ENCODE measurements at regions not wholly inside any gene's neighbourhood (a gene's known extent, or its start where the extent isn't known, plus 50 kb on each side); places are given as distances from the start of the nearest gene placed in this dataset.

DNA sequence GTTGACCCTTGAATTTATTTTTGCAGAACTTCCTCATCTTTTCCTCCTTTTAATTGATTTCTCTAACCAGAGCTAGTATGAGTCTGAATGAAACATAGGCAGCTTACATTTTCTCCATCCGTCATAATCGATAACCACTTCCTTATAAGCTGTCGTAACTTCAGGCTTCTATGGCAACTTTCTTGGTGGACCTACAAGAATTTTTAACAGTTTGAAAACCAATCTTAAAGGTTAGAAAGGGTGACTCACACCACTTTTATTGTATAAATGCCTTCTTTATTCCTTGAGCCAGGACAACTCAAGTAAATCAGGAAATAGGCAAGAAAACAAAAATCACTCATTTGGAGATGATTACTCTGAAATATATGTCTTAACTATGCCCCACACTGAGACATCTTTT lies 105.7 kb upstream of the KL start:
- DNase-seq (ENCODE audit: low read depth), result no peak

DNA sequence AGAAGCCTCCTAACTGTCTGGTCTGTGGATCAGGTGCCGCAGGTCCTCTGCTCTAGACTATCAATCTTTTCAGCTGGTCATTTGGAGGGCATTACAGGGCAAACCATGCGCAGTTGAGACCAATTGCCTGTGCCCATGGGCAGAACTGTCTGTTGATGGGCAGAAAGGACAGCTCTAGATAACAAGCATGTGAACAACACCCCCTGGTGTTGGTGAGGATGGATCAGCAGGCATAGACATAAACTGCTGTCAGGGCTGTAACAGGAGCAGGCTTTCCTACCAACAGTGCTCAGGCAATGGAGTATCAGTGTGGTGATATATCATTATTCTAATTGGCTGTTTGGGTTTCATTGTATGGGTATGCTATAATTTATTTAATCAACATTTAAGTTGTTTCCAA lies 104.7 kb upstream of the KL start:
- DNase-seq (ENCODE audit: low read depth), result peak; percentile 55

DNA sequence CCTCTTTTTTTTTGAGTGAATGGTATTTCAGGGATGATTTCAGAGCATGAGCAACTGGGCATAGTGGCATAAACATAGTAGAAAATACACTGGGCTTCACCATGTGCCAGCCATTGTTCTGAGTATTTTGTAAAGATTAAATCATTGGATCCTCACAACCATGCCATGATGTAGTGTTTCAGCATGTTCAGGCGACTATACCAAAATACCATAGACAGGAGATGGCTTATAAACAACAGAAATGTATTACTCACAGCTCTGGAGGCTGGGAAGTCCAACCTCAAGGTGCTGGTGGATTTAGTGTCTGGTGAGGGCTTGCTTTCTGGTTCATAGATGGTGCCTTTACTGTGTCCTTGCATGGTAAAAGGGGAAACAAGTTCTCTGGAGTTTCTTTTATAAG lies 101.5 kb upstream of the KL start:
- DNase-seq (ENCODE audit: low read depth), result no peak

DNA sequence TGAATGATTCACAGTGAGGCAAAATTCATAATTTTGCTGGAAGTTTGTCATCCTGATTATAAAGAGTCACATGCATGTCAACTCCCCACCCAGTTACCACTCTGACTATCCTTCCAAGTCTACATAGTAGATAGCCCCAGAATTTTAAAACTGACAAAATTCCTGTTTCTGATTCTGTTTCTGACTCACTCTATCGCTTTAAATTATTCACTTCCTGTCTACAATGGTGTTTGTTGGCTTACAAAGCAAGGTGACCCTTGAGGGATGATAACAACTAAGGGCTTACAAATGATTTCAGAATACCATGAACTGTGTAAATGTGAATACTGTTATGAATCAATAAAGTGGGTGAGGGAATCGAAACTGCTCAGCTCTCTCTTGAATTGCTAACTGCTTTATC lies 98.7 kb upstream of the KL start:
- DNase-seq (ENCODE audit: low read depth), result no peak

DNA sequence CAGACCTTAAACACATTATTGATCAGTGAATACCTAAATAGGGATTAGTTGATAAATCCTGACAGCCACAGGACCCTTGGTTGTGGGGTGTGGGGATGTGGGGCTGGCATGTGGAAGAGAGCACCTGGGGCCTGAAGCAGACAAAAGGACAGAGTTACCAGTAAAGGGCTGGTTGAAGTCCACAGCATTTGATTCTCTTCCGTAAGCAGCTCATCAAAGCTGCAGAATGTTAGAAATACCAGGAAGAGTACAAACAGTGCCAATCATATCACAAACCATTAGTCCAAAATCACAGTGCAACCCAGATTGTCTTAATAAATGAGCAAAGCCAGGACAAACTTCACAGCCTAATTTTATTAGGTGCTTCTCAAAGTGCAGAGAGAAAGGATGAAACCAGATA lies 92.5 kb upstream of the KL start:
- no peak for DNase-seq (ENCODE audit: low read depth)

DNA sequence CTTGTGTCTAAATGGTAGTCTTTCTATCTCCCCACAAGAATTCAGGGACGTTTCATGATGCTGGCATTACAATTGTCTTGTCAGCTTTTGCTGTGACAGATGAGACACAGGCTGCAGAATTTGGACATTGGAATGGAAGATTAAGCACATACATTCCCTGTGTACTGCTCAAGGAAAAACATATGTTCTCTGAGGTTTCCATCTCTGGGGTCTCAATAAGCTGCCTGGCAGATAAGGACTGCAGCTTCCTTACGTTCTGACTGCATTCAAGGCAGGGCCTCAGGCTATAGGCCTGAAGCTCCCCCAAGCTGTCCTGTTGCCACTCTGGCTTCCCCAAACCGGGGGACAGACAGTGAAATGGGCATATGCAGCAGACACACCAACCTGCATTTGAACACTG lies 91.3 kb upstream of the KL start:
- no peak for DNase-seq (ENCODE audit: low read depth)

DNA sequence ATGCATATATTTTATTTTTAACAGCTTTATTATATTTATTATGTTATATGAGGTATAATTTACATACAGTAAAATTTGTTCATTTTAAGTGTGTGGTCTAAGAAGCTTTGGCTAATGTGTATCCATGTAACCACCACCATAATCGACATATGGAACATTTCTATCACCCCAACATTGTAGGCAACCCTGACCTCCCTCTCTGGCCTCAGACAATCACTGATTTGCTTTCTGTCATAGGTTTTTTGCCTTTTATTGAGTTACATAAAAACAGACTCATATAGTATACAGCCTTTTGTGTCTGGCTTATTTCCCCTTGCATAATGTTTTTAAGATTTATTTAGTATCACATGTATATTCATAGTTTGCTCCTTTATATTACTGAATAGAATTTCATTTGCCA lies 90.7 kb upstream of the KL start:
- no peak for DNase-seq (ENCODE audit: low read depth)

DNA sequence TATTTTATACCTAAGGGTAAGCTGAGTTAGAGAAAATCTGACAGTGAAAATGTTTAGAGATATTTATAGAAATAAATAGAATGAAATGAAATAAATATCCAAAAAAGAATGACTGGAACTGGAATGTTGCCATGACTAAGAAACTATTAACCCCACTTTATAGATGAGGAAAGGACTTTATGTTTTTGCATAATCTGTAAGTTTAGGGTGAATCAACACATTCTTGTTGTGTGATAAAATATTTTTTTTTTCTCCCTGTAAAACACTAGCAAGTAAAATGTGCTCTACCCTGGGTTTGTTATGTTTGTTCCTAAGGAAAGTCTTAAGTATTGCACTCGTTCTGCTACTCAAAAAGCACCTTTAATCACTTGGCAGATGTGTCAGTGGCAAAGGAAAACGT lies 83.8 kb upstream of the KL start:
- no peak for DNase-seq (ENCODE audit: low read depth)

DNA sequence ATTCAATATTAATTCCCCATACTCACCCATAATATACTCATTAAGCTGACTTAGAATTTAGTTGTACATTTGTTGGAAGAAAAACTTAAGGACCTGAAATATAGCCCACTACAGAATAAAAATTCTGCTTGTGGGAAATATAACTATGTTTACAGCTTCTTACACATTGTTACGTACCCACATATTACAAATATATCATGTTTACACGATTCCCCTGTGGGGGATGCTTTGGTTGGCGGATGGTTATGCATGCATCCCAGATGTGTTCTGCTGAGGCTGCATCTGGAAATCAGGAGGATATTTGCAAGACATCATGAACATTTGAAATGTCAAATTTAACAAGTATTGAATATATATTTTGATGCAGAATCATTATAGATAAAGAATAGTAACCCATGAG lies 79.5 kb upstream of the KL start:
- no peak for DNase-seq (ENCODE audit: low read depth)

DNA sequence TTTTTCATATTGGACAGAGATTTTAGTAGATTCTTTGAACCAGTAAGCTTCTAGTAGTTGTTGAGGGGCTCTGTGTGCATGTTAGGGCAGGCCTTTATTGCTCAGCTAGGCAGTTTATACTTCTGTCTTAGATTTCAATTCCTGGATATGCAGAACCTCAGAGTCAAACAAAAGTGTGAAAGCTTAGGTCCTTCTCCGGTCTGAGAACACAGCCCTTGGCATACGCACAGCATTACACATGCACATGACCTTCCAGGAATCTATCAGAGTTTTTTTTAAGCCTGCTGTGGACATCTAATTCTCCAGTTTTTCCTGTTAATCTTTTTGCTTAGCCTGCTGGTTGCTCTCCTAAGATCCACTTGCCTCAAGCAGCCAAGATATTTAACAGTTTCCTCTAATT lies 77.9 kb upstream of the KL start:
- no peak for DNase-seq (ENCODE audit: low read depth)

DNA sequence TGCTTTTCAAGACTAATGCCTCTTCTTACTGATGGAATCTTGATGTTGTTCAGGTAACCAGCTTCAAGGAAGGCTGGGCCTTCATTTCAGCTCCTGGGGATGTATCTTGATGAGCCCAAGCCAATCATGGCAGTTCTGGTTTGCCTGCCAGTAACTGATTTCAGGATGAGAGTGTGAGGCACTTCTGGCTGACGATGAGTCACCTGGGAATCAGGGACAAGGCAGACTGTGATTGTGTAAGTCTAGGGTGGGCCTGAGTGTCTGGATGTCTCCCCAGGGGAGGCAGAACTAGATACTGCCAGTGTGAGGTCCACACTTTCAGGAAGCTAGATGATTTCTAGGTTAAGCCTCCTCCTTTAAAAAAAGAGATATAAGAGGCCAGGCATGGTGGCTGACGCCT lies 77.3 kb upstream of the KL start:
- DNase-seq (ENCODE audit: low read depth), result peak; percentile 47

DNA sequence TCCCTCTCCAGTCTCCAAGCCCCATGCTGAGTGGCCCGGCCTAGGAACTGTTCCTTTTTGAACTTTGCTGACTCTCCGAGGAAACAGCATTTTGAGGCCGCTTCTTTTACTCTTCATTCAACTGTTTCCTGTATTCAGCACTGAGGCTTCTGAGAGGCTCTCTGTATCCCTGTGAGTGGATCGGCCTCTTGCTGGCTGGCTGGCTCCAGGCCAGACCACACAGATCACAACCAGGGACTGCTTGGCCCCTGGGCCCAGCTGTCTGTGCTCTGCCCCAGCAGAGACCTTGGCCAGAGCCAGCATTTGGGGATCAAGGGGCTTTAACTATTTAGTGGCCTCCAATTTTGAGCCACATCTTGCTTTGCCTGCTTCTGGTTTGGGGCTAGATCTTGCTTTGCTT lies 75.6 kb upstream of the KL start:
- peak; percentile 70 for DNase-seq (ENCODE audit: low read depth)

DNA sequence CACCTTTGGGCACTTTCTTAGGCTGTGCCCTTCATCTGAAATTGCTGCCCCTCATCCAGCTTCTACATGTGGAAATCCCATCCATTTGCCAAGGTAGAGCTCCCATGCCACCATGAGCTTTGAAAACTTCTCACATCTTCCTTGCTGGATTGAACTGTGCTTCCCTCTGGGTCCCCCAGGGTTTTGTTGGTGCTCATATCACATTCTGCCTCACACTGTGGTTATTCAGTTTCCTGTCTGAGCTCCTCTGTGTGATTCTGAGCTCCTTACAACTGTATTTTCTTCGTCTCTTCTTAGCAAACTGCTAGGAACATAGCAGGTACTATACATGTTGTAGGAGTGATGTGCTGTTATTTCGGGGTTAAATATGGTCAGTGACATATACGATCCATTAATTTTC lies 74.9 kb upstream of the KL start:
- no peak for DNase-seq (ENCODE audit: low read depth)

DNA sequence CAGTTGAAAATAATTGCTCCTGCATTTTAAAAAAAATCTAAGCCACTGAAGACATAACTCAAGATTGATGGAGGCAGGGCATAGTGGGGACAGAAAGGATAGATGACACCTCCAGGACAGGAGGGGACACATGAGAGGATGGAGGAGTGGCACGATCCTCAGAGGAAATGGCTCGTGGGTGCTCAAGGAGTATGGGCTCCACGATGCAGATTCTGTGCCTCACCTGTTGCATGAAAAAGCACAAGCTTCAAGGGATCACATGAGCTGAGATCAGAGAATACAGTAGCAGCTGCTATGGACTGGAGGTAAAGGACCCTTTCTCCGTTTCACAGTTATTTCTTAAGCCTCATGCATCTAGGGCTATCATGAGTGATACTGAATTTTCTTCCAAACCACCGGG lies 69.7 kb upstream of the KL start:
- DNase-seq (ENCODE audit: low read depth), result no peak

DNA sequence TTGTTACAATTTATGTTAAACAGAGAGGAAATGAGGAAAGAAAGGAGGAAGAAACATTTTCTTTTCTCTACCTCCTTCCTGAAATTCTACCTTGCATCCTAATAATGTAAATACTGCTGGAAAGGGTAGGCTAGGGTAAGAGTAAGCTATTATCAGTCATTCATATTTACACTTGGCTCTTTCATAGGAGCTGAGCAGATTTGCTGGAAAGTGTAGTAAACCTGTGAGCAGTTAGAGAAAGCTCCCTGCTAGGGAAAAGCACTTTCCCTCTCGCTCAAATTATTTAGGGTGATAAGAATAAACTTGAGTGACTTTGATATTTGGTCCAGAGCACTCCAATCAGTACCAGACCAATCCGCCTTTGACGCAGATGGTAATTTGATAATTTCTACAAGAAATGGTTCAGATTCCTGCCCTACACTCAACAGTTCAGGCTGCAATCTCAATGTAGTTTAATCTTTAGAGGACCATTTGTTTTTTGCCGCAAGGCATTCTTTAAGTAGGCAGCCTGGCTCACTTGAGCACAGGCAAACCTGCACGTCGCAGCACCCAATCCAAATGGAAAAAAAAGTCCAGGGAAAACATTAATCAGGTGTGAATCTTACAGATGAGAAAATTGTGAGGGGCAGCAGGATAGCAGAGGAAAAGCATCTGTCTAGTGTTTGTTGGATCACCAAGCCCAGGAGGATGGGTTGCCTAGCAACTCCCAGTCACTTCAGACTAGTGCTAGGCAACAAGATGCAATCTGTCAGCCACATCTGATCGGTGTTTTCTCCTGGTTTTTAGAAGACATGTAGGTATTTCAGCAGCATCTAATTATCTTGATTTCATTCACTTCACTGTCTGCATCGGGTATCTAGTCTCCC lies 68.6 kb upstream of the KL start:
- no peak for DNase-seq (ENCODE audit: low read depth)

DNA sequence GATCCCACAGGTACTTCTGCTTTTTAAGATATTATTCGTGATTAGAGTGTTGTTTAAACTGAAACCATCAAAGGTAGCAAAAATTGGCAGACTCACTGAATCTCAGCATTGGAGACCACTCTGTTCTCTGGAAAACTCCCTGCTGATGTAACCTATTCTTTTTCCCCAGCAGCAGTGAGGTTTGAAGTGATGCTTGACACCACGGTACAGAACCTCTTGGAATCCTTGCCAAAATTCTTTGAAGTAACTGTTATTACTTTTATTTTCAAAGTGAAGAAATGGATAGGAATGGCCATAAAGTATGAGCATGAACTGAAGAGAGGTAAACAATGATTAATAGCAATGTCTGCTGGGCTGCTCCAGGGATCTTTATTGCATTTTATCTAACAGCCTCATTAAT lies 66.4 kb upstream of the KL start:
- DNase-seq (ENCODE audit: low read depth), result no peak

DNA sequence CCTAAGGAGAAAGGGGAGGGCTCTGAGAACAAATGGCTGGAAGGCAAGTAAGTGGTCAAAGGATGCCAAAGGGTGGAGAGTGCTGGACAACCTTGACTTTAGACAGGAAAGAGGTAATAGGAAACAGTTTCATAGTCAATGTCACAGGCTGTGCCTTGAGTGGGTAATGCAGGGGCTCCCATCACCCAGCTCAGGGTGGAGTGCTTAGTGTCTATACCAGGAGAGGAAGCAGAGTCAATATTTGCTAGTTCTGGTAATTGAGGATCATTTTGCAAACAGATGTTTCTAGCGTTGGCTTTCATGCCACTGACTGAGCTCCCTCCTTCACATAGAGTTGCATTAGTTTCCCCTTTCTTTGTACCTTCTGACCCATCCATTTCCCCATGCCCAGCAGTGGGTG lies 64.6 kb upstream of the KL start:
- DNase-seq (ENCODE audit: low read depth), result no peak

DNA sequence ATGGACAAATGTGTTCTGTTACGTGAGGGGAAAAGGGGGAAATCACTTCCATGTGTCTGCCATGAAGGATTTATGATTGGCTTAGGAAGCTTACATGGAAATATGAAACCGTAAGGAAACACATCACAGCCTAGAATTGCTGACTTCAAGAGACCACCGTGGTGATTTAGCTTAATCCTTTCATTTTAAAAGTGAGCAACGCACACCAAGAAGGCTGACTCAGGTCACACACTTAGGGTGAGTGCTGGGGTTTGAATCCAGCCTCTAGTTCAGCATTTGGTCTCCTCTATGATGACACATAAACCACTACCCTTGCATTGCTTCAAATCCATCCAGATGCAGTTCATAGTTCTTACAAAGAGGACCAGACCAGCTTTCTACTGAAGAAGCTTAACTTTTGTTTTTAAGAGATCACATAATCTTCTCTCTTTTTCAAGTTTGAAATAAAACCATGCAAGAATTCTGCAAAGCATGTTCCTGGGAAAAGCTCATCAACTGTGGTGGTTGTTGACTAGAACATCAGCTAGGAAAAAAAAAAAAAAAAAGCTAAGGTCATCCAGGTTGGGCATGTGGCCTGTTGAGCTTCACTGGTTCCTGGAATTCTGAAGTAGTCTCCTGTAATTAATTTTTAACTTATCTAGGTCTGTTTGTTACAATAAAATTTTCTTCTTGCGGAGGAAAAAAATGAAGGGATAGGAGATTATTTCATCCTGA lies 60.2 kb upstream of the KL start:
- DNase-seq (ENCODE audit: low read depth), result no peak

DNA sequence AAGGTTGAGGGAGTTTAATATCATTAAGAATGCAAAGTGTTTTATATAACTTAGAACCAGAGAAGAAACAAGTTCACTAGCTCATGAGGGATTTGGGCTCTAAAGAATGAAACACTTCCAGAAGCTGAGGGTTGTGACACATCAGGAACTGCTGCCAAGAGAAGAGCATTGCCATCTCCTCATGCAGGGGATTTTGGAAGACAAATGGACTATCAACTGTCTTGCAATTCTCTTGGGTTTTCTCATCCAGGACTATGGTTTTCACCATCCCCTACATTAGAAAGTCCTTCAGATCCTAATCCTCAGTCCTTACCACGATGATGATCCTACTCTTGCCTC lies 59.7 kb upstream of the KL start:
- DNase-seq (ENCODE audit: low read depth), result no peak

DNA sequence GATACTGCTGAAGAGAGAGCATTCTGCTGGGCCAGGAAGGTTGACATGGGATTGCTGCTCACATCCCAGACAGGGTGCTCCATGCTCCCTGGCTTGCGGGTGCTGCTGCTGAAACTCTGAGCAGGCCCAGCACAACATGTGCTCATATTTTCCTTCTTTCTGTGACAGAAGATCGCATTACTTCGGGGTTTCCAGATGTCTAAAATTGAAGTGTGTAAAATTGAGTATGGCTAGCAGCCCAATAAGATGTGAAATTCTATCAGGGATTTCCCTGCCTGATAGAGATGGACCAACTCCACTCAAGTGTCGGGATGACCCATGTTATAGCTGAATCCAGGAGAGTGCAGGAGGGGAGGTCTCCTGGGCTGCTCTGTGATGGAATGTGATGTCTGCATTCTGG lies 55.6 kb upstream of the KL start:
- no peak for DNase-seq (ENCODE audit: low read depth)

DNA sequence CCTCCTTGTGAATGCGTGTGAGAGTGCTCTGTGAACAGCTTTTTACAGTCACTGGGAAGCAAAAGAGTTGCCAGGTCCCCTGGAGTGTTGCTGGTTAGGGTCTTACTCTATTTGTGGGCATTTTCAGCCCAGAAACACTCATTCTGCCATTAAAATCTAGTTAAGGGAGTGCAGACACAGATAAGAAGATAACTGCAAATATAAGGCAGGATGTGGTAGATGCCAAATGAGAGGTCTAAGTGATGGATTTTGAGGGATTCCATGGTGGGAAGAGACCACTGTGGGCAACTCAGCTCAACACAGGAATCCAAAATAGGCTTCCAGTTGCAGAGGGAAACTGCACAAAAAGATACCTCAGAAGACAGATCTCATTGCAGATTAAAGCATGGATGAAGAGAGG lies 54.5 kb upstream of the KL start:
- DNase-seq (ENCODE audit: low read depth), result no peak

DNA sequence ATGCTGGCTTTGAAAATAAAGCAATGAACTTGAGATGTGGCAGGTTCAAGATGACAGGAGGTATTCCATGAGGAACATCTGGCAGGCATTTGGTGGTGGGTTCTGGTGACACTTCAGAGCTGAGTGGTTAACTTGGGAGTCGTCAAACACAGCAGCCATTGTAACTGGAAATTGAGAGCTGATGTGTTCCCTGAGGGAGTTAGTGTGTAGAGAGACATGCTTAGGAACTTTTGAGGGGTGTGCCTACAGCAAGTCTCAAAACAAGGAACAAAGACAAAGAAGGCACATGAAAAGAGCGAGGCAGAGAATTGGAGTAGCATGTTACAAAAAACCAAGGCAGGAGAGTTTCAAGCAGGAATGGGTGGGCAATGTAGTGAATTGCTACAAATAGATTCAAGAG lies 53.9 kb upstream of the KL start:
- no peak for DNase-seq (ENCODE audit: low read depth)

DNA sequence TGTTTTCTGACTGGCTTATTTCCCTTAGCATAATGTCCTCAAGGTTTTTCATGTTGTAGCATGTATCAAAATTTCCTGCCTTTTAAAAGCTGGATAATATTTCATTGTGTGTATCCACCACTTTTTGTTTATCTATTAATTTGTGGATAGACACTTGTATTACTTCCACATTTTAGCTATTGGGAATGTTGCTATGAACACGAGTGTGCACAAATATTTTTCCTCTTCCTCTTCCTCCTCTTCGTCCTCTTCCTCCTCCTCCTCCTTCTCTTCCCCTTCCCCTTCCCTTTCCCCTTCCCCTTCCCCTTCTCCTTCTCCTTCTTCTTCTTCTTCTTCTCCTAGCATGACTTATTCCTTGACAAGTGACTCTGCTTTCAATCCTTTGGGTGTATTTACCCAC lies 51.2 kb upstream of the KL start:
- DNase-seq (ENCODE audit: low read depth), result no peak

Data from RPMI7951 (cell line).